ENCODE measurements at regions not wholly inside any gene's neighbourhood (a gene's known extent, or its start where the extent isn't known, plus 50 kb on each side); places are given as distances from the start of the nearest gene placed in this dataset.

DNA sequence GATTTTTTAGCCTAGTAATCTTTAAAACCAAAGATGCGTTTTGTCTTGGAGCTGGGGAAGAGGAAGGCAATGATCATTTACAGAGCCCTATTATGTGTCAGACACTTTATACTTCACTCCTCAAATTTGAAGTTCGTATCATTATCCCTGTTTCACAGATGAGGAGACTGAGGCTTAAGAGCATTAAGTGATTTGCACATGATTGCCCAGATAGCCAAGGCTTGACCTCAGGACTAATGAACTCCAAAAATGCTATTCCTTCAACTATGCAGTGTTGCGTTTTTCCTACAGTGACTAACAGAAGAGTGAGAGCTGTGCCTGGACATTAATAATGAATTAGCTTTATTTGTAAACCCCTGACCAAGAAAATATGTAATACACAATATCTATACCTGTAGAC lies 136.8 kb upstream of the EEA1 start:
- no peak overlapping the region for H3K27ac ChIP-seq
- TF ChIP-seq, protein P1, sequence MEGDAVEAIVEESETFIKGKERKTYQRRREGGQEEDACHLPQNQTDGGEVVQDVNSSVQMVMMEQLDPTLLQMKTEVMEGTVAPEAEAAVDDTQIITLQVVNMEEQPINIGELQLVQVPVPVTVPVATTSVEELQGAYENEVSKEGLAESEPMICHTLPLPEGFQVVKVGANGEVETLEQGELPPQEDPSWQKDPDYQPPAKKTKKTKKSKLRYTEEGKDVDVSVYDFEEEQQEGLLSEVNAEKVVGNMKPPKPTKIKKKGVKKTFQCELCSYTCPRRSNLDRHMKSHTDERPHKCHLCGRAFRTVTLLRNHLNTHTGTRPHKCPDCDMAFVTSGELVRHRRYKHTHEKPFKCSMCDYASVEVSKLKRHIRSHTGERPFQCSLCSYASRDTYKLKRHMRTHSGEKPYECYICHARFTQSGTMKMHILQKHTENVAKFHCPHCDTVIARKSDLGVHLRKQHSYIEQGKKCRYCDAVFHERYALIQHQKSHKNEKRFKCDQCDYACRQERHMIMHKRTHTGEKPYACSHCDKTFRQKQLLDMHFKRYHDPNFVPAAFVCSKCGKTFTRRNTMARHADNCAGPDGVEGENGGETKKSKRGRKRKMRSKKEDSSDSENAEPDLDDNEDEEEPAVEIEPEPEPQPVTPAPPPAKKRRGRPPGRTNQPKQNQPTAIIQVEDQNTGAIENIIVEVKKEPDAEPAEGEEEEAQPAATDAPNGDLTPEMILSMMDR (conservative IDR thresholded peaks at IDR 0.05): no peak

DNA sequence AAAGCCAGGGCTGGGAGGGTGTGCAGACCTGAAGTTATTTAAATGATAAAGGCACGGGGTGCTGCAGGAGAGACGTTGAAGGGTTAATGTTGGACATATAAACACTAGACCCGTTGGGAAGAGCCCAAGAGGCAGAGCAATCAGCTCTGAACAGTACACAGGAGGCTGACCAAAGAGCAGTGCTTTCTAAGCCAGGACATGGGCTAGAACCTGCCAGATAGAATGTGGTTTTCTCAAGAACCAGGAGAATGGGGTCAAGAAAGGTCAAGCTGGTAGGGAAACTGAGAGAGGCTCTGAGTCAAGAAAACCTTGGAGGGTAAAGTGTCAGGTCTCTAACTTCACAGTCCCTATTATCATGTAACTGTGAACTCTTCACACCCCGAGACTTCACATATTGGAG lies 143.2 kb upstream of the EEA1 start:
- TF ChIP-seq, protein P1 (conservative IDR thresholded peaks at IDR 0.05): no peak
- H3K27ac ChIP-seq: no peak overlapping the region

DNA sequence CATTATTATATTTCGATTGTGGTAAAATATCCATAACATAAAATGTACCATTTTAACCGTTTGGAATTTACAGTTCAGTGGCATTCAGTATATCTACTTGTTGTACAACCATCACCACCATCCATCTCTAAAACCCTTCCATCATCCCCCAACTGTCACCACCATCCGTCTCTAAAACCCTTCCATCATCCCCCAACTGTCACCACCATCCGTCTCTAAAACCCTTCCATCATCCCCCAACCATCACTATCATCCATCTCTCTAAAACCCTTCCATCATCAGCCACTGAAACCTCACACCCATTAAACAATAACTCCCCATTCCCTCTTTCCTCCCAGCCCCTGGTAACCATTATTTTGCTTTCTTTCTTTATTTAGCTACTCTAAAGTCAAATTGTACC lies 144.2 kb upstream of the EEA1 start:
- TF ChIP-seq, protein P1 (conservative IDR thresholded peaks at IDR 0.05): no peak
- no peak overlapping the region for H3K27ac ChIP-seq

DNA sequence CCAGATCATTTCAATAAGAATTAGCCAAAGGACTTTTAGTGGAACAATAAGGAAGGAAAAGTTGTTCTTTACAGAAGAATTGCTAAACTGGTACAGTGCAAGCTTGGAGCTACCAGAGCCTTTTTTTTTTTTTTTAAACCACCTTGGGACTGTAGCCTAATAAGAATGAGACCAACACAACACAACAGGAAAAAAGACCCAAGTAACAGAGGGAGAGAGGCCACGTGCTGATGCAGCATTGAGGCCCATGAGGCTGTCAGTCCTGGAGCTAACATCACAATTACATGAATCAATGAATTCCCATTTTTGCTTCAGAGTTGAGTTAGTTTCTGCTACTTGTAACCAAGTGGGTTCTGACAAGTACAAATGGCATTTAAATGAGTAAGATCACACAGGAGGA lies 149.0 kb upstream of the EEA1 start:
- TF ChIP-seq, protein P1 (conservative IDR thresholded peaks at IDR 0.05): no peak
- H3K27ac ChIP-seq: no peak overlapping the region

DNA sequence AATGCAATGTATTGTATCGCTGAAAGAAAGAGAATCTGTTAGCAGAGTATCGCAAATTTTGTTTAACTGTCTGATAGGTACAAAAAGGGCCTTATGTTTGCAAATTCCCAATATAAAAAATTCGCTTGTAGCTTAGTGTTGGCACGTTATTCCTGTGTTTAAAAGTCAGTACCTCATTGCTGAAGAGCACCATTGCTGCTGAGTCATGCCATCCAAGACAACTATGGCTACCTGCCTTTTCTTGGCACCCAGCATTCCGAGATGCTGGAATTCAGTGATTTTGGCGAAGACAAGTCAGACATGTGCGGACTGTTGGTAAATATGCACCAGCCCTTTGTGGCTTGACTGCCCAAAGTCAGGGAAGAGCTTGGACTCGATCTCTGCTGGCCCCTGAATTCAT lies 149.5 kb upstream of the EEA1 start:
- no peak overlapping the region for H3K27ac ChIP-seq
- TF ChIP-seq, protein P1 (conservative IDR thresholded peaks at IDR 0.05): no peak

DNA sequence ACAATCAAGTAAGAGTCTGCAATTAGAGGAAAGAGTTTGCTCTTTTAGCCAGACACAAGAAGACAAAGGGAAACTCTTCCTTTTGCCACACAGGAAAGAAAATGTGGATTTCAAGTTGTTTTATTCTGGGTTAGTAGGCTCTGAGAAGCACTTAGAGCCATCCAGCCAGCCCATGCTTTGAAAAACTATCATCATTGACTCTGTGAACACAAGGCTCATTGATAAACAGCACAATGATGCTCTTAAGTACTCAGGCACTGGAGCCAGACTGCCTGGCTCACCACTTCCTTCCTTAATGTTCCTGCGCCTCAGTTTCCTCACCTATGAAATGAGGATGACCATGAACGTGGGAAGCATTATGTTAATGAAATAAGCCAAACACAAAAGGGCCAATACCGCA lies 150.2 kb upstream of the EEA1 start:
- TF ChIP-seq, protein P1 (conservative IDR thresholded peaks at IDR 0.05): no peak

DNA sequence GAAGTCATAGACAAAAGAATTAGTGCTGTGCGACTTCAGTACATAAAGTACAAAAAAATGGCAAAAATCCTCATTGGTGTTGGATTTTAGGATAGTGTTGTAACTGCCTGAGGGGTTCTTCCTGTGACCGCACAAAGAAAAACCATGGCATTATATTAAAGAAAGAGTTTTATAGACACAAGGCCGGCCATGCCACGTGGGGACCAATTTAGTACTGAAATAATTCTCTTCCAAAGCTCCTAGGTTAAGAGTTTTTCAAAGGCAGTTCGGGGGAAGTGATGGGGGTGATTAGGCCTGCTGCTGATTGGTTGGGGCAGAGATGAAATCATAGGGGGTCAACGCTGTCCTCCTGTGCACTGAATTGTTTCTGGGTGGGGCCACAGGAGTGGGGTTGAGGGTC lies 150.9 kb upstream of the EEA1 start:
- no peak overlapping the region for H3K27ac ChIP-seq
- TF ChIP-seq, protein P1 (conservative IDR thresholded peaks at IDR 0.05): no peak

More for the DNA sequence above, 150.2 kb upstream of the EEA1 start:
- H3K27ac ChIP-seq: no peak overlapping the region

DNA sequence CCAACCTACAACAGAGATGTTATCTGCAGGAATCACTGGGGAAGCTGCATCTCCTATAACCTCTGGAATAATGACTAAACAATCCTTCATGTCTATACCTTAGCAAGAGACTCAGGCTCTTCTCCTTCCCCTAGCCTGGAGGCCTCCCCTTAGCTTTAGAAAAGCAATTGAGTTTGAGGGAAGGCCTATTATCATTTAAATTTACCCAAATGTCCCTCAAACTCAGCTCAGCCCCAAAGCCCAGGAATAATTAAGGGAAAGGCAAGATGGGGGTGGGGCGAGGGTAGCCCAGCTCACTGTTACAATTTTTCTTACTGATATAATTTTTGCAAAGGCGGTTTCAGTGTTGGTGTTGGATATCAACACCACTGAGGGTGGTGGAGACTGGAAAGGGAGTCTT lies 151.4 kb upstream of the EEA1 start:
- TF ChIP-seq, protein P1 (conservative IDR thresholded peaks at IDR 0.05): no peak
- H3K27ac ChIP-seq: no peak overlapping the region

Data from VCaP (cell line).